Trophoblast cell (in vitro differentiated cells and primary cell): ENCODE measurements at regions not wholly inside any gene's neighbourhood (a gene's known extent, or its start where the extent isn't known, plus 50 kb on each side); places are given as distances from the start of the nearest gene placed in this dataset.

ENCODE experiments used
- DNase-seq, 2 donors: peaks; one replicate each; pipeline ENCODE4 v3.0.0-alpha.2; 2016
- H2AFZ ChIP-seq: 2 replicates; pipeline ENCODE4 v1.6.1; 2013; ENCODE audit warnings: low read length, moderate library complexity, mild to moderate bottlenecking; ENCODE audit not compliant: insufficient read depth, poor library complexity
- H2AK5ac ChIP-seq: 2 replicates; pipeline ENCODE4 v1.6.1; 2013; ENCODE audit warnings: mild to moderate bottlenecking, low read length
- H2BK120ac ChIP-seq: 2 replicates; pipeline ENCODE4 v1.6.1; 2013; ENCODE audit warnings: low read length, mild to moderate bottlenecking, moderate library complexity; ENCODE audit not compliant: insufficient read depth, poor library complexity
- H2BK12ac ChIP-seq: 2 replicates; pipeline ENCODE4 v1.6.1; 2013; ENCODE audit warnings: mild to moderate bottlenecking, low read length, moderate library complexity
- H2BK5ac ChIP-seq: 2 replicates; pipeline ENCODE4 v1.6.1; 2013; ENCODE audit warnings: low read length, low read depth, moderate library complexity, mild to moderate bottlenecking; ENCODE audit not compliant: poor library complexity
- H3K14ac ChIP-seq: 2 replicates; pipeline ENCODE4 v1.6.1; 2013; ENCODE audit warnings: mild to moderate bottlenecking, low read length
- H3K18ac ChIP-seq: 2 replicates; pipeline ENCODE4 v1.6.1; 2013; ENCODE audit warnings: mild to moderate bottlenecking, low read length
- H3K23ac ChIP-seq: 2 replicates; pipeline ENCODE4 v1.6.1; 2013; ENCODE audit warnings: low read length
- H3K27ac ChIP-seq: 2 replicates; pipeline ENCODE4 v1.5.1; 2013; ENCODE audit warnings: low read depth, mild to moderate bottlenecking, inconsistent platforms, low read length, moderate library complexity
- H3K27me3 ChIP-seq: 2 replicates; pipeline ENCODE4 v1.6.1; 2013; ENCODE audit warnings: inconsistent platforms, mild to moderate bottlenecking, low read length, moderate library complexity; ENCODE audit not compliant: insufficient read depth
- H3K36me3 ChIP-seq, 2 experiments: 1 replicate in 1 of 2; 2 replicates in 1 of 2; pipeline ENCODE4 v1.6.1; 2013; ENCODE audit warnings: low read length in 2 of 2, mild to moderate bottlenecking in 2 of 2, moderate library complexity in 1 of 2; ENCODE audit not compliant: insufficient read depth in 2 of 2, control insufficient read depth in 1 of 2
- H3K4ac ChIP-seq: 2 replicates; pipeline ENCODE4 v1.6.1; 2013; ENCODE audit warnings: low read depth, mild to moderate bottlenecking, low read length, moderate library complexity
- H3K4me1 ChIP-seq, 2 experiments: 1 replicate in 1 of 2; 2 replicates in 1 of 2; pipeline ENCODE4 v1.6.1; 2013; ENCODE audit warnings: low read length in 2 of 2, mild to moderate bottlenecking in 2 of 2, moderate library complexity in 1 of 2; ENCODE audit not compliant: insufficient read depth in 2 of 2, control insufficient read depth in 1 of 2
- H3K4me2 ChIP-seq: 2 replicates; pipeline ENCODE4 v1.6.1; 2013; ENCODE audit warnings: inconsistent platforms, mild to moderate bottlenecking, low read length, moderate library complexity
- H3K4me3 ChIP-seq: 2 replicates; pipeline ENCODE4 v1.5.1; 2013; ENCODE audit warnings: mild to moderate bottlenecking, low read depth, low read length, inconsistent platforms
- H3K79me1 ChIP-seq: one replicate; pipeline ENCODE4 v1.6.1; 2013; ENCODE audit warnings: low read length
- H3K79me2 ChIP-seq: 2 replicates; pipeline ENCODE4 v1.6.1; 2013; ENCODE audit warnings: low read length, mild to moderate bottlenecking; ENCODE audit not compliant: control insufficient read depth, insufficient read depth, poor library complexity
- H3K9ac ChIP-seq: 2 replicates; pipeline ENCODE4 v1.6.1; 2013; ENCODE audit warnings: mild to moderate bottlenecking, low read length
- H3K9me3 ChIP-seq: 2 replicates; pipeline ENCODE4 v1.6.1; 2013; ENCODE audit warnings: low read depth, mild to moderate bottlenecking, control low read depth, inconsistent platforms, low read length; ENCODE audit not compliant: insufficient read depth
- H4K12ac ChIP-seq: 2 replicates; pipeline ENCODE4 v1.6.1; 2013; ENCODE audit warnings: low read depth, mild to moderate bottlenecking, low read length, moderate library complexity
- H4K8ac ChIP-seq: 2 replicates; pipeline ENCODE4 v1.6.1; 2013; ENCODE audit warnings: low read depth, mild to moderate bottlenecking, low read length, moderate library complexity
- H4K91ac ChIP-seq: one replicate; pipeline ENCODE4 v1.6.1; 2013; ENCODE audit warnings: low read depth, mild to moderate bottlenecking, low read length, moderate library complexity
- WGBS: extraction: QIAGEN DNeasy Blood & Tissue Kit; methylation state at CpG from one replicate; pipeline ENCODE4 v1.1.7; 2013; ENCODE audit warnings: missing lambda C conversion rate; ENCODE audit not compliant: insufficient read length, insufficient coverage; ENCODE audit errors: extremely low coverage; 5-methylcytosine and 5-hydroxymethylcytosine counted together

DNA sequence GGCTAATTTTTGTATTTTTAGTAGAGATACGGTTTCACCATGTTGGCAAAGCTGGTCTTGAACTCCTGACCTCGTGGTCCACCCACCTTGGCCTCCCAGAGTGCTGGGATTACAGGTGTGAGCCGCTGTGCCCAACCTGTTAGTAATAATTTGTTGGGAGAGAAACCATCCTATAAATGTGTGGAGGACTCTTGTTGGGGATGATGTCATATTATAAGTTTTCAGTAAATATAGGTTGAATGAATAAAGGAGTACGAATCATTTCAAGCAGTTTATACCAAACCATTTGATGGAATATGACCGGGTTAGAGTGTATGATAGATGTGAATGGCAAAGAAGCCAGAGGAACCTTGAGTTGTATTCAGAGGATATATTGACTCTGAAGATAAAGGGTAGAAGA is 240.8 kb downstream of the SAMD5 start:
- Histone ChIP-seq H3K14ac (no peak overlapping the region), H2BK5ac (no peak overlapping the region)
- WGBS: no CpG with 5 or more reads among the region's 5 CpGs

DNA sequence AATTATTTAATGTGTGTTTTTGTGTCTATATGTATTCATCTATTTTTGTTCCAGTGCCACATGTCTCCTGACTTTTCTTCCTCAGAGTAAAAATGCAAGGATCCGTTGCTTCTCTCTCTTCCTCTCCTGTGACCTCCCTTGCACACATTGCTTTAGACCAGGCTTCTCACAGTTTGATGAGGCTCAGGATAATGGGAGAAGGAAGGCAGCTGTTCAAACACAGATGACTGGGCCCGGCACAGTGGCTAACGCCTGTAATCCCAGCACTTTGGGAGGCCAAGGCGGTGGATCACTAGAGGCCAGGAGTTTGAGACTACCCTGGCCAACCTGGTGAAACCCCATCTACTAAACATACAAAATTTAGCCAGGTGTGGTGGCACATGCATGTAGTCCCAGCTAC is 241.9 kb downstream of the SAMD5 start:
- Histone ChIP-seq H3K18ac (no peak overlapping the region), H3K9me3 (no peaks in the 10 kb centered on the region), H3K27me3 (no peaks in the 10 kb centered on the region), H3K23ac (no peak overlapping the region), H3K14ac (no peak overlapping the region), H4K12ac (no peak overlapping the region), H3K79me2 (no peaks in the 10 kb centered on the region), H2BK5ac (no peak overlapping the region), H3K4me1 (no peaks in the 10 kb centered on the region), H2BK12ac (no peak overlapping the region), H3K4me3 (no peak overlapping the region), H3K9ac (no peak overlapping the region), H4K91ac (no peak overlapping the region), H3K27ac (no peak overlapping the region), H2AK5ac (no peak overlapping the region), H4K8ac (no peak overlapping the region), H2AFZ (no peak overlapping the region), H3K79me1 (no peaks in the 10 kb centered on the region), H2BK120ac (no peak overlapping the region), H3K4ac (no peak overlapping the region), H3K4me2 (no peak overlapping the region), H3K36me3 (no peaks in the 10 kb centered on the region)
- no CpG with 5 or more reads among the region's 4 CpGs for WGBS
- no peak for DNase-seq

More for the DNA sequence above, 240.8 kb downstream of the SAMD5 start:
- H3K9me3 ChIP-seq: no peaks in the 10 kb centered on the region
- no peak overlapping the region for H2AFZ ChIP-seq
- H3K4me3 ChIP-seq: no peak overlapping the region
- no peak overlapping the region for H2AK5ac ChIP-seq
- no peak overlapping the region for H4K8ac ChIP-seq
- no peaks in the 10 kb centered on the region for H3K36me3 ChIP-seq
- no peaks in the 10 kb centered on the region for H3K79me2 ChIP-seq
- no peak overlapping the region for H4K12ac ChIP-seq
- H3K18ac ChIP-seq: no peak overlapping the region
- H2BK120ac ChIP-seq: no peak overlapping the region
- no peak overlapping the region for H3K27ac ChIP-seq
- H3K4ac ChIP-seq: no peak overlapping the region
- no peaks in the 10 kb centered on the region for H3K4me1 ChIP-seq
- no peak overlapping the region for H2BK12ac ChIP-seq
- no peak overlapping the region for H3K4me2 ChIP-seq
- no peaks in the 10 kb centered on the region for H3K27me3 ChIP-seq
- no peak overlapping the region for H3K23ac ChIP-seq
- H3K9ac ChIP-seq: no peak overlapping the region
- H3K79me1 ChIP-seq: no peaks in the 10 kb centered on the region
- DNase-seq: no peak
- H4K91ac ChIP-seq: no peak overlapping the region

DNA sequence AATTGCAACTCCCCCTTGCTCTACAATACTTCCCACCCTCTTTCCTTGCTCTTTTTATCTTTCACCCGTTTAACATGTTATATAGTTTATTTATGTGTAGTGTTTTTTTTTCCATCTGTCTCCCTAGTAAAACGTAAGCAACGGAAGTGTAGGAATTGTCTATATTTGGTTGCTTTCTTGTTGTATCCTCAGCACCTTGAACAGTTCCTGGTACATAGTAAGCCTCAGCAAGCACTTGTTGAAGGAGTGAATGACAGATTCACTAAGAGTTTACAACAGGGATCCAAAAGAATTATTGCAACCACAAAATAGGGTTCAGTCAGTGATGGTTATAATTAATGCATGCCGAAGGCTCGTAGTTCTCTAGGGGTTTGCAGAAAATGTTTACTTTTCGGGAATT is 242.7 kb downstream of the SAMD5 start:
- Histone ChIP-seq H3K79me1 (no peaks in the 10 kb centered on the region), H4K91ac (no peak overlapping the region), H3K4ac (no peak overlapping the region), H3K23ac (no peak overlapping the region), H2BK5ac (no peak overlapping the region), H4K12ac (no peak overlapping the region), H3K4me2 (no peak overlapping the region), H3K27ac (no peak overlapping the region), H3K4me1 (no peaks in the 10 kb centered on the region), H2BK120ac (no peak overlapping the region), H3K9ac (no peak overlapping the region), H3K79me2 (no peaks in the 10 kb centered on the region), H4K8ac (no peak overlapping the region), H3K14ac (no peak overlapping the region), H2AK5ac (no peak overlapping the region), H2AFZ (no peak overlapping the region), H3K4me3 (no peak overlapping the region), H3K36me3 (no peaks in the 10 kb centered on the region), H3K27me3 (no peaks in the 10 kb centered on the region), H2BK12ac (no peak overlapping the region), H3K9me3 (no peaks in the 10 kb centered on the region), H3K18ac (no peak overlapping the region)
- WGBS: no CpG with 5 or more reads among the region's 6 CpGs
- DNase-seq: no peak

DNA sequence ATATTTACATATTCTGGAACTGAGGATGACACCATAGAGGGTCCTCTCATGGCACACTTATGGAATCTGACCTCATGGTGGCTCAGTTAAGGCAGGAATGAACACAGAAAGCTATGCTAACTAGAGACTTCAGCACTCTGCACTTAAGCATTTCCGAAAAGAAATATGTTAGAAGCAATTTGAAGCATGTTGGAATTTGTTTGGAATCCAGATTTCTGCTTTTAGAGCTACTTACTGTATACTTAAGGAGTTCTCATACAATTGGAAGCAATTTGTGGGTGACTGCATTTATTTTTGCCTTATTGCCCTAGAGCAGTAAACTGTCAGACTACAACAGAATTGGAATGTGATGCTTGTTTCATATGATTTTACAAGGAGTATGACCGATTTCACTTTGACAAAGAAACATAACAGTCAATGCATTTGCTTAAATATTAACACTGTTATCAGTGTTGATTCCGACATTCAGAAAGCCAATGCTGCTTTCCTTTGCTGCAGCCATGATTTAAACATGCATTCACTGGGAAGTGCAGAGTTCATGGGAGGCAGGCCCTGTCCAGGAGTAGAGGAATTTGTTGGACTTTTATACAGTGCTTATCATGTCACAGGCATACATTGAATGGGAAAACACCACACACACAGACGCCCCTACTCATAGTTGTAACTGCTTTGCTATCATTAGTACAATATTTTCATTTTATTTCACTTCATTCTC is 244.4 kb downstream of the SAMD5 start:
- DNase-seq: peak in 1 of 2 donors; percentile 49
- H2BK12ac ChIP-seq: no peak overlapping the region
- H3K4ac ChIP-seq: no peak overlapping the region
- H3K4me1 ChIP-seq: no peaks in the 10 kb centered on the region
- H3K27me3 ChIP-seq: no peaks in the 10 kb centered on the region
- no peaks in the 10 kb centered on the region for H3K79me1 ChIP-seq
- no peak overlapping the region for H2AK5ac ChIP-seq
- H3K9me3 ChIP-seq: no peaks in the 10 kb centered on the region
- no peaks in the 10 kb centered on the region for H3K36me3 ChIP-seq
- no peak overlapping the region for H2BK120ac ChIP-seq
- peak overlapping the region; percentile 50 for H3K27ac ChIP-seq
- H3K14ac ChIP-seq: no peak overlapping the region
- no peak overlapping the region for H4K8ac ChIP-seq
- H3K4me3 ChIP-seq: no peak overlapping the region
- no CpG with 5 or more reads among the region's 4 CpGs for WGBS
- H3K9ac ChIP-seq: no peak overlapping the region
- no peaks in the 10 kb centered on the region for H3K79me2 ChIP-seq
- H4K12ac ChIP-seq: no peak overlapping the region
- H3K4me2 ChIP-seq: no peak overlapping the region
- no peak overlapping the region for H3K23ac ChIP-seq
- H4K91ac ChIP-seq: no peak overlapping the region
- H2BK5ac ChIP-seq: peak overlapping the region; percentile 77
- no peak overlapping the region for H2AFZ ChIP-seq
- H3K18ac ChIP-seq: no peak overlapping the region
